ENCODE measurements at regions not wholly inside any gene's neighbourhood (a gene's known extent, or its start where the extent isn't known, plus 50 kb on each side); places are given as distances from the start of the nearest gene placed in this dataset.
A peak's percentile ranks its signal among the peaks of the same experiment; 100 is the strongest.

- no peak for TF ChIP-seq POLR2A (IDR thresholded peaks at IDR 0.05; ENCODE audit: extremely low read depth, insufficient read length)
- no peak for TF ChIP-seq MAX (IDR thresholded peaks at IDR 0.05; ENCODE audit: low read depth, low read length)
- no peak for TF ChIP-seq CTCF (IDR thresholded peaks at IDR 0.05; ENCODE audit: low read depth, low read length)
- TF ChIP-seq MYC (IDR thresholded peaks at IDR 0.05; ENCODE audit: low read depth, low read length) = no peak
- no peak overlapping the region for H3K4me3 ChIP-seq (ENCODE audit: low read depth, low read length)
- DNase-seq (ENCODE audit: low read depth) = peak; percentile 22
Measured at GRCh38 chr12:114746297-114747011, 62.5 kb upstream of the TBX3 start.

- TF ChIP-seq POLR2A (IDR thresholded peaks at IDR 0.05; ENCODE audit: extremely low read depth, insufficient read length) (no peak), MAX (IDR thresholded peaks at IDR 0.05; ENCODE audit: low read depth, low read length) (no peak), MYC (IDR thresholded peaks at IDR 0.05; ENCODE audit: low read depth, low read length) (no peak), CTCF (IDR thresholded peaks at IDR 0.05; ENCODE audit: low read depth, low read length) (no peak)
- no peak overlapping the region for H3K4me3 ChIP-seq (ENCODE audit: low read depth, low read length)
- no peak for DNase-seq (ENCODE audit: low read depth)
Measured at GRCh38 chr12:114744691-114745090, 60.7 kb upstream of the TBX3 start.

DNA sequence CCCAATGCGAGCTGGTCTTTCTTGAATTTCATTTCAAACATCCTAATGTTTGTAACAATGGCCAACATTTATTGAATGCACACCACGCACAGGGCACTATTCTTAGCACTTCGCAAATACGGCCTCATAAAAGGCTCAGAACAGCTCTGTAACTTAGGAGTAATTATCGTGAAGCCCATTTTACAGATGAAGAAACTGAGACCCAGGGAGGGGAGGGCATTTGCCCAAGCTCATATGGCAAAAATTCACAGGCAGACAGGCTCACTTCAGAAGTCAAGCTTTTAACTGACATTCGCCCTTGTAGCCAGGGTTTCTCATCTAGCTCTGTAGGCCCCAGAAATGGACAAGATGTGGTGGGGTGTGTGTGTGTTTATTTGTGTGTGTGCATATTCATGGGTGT is 60.3 kb upstream of the TBX3 start:
- TF ChIP-seq CTCF (IDR thresholded peaks at IDR 0.05; ENCODE audit: low read depth, low read length) (no peak), MAX (IDR thresholded peaks at IDR 0.05; ENCODE audit: low read depth, low read length) (no peak)
- H3K4me3 ChIP-seq (ENCODE audit: low read depth, low read length) = no peak overlapping the region
- no peak for DNase-seq (ENCODE audit: low read depth)

GRCh38 chr12:114743799-114744198 is 59.8 kb upstream of the TBX3 start:
- no peak for TF ChIP-seq POLR2A (IDR thresholded peaks at IDR 0.05; ENCODE audit: extremely low read depth, insufficient read length)
- no peak for TF ChIP-seq CTCF (IDR thresholded peaks at IDR 0.05; ENCODE audit: low read depth, low read length)
- no peak for TF ChIP-seq MYC (IDR thresholded peaks at IDR 0.05; ENCODE audit: low read depth, low read length)
- no peak for TF ChIP-seq MAX (IDR thresholded peaks at IDR 0.05; ENCODE audit: low read depth, low read length)
- H3K4me3 ChIP-seq (ENCODE audit: low read depth, low read length) = no peak overlapping the region
- DNase-seq (ENCODE audit: low read depth) = no peak

DNA sequence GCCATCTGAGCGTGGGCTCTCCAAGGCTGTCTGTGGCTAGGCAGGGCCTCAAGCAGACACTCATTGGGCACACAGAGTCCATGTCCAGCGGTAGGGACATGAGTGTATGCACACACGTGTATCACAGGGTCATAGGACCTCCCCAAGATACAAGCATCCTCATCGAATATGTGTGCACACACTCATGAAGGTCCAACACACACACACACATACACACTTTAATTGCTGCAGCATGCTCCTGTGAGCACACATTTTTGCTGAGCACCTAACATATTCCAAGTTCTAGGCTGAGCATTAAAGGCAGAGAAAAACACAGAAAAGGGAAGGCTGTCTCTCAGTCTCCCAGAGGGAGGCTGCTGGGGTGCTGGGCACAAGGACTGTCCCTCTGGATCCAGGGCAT is 59.3 kb upstream of the TBX3 start:
- H3K4me3 ChIP-seq (ENCODE audit: low read depth, low read length) = no peak overlapping the region
- TF ChIP-seq MAX (IDR thresholded peaks at IDR 0.05; ENCODE audit: low read depth, low read length) (no peak), POLR2A (IDR thresholded peaks at IDR 0.05; ENCODE audit: extremely low read depth, insufficient read length) (no peak), MYC (IDR thresholded peaks at IDR 0.05; ENCODE audit: low read depth, low read length) (no peak), CTCF (IDR thresholded peaks at IDR 0.05; ENCODE audit: low read depth, low read length) (no peak)
- DNase-seq (ENCODE audit: low read depth) = no peak
